GM18858 (cell line): ENCODE measurements at regions not wholly inside any gene's neighbourhood (a gene's known extent, or its start where the extent isn't known, plus 50 kb on each side); places are given as distances from the start of the nearest gene placed in this dataset.
"Not testable (repeated sequence)": the region's sequence is repeated elsewhere in the genome, so short reads cannot be mapped to it uniquely, and the experiment has no call there.

ENCODE experiments used
- ATAC-seq: cut with Tn5 transposase; IDR thresholded peaks from one replicate; pipeline ENCODE4 v1.9.1; 2021; ENCODE audit not compliant: unreplicated experiment

GRCh38 chr21:27860314-27860955, 893.5 kb upstream of the ADAMTS5 start:
- ATAC-seq: not testable (repeated sequence)

GRCh38 chr21:27858053-27858825, 891.4 kb upstream of the ADAMTS5 start:
- not testable (repeated sequence) for ATAC-seq

- not testable (repeated sequence) for ATAC-seq
Observed at GRCh38 chr21:27856988-27857387, 890.1 kb upstream of the ADAMTS5 start.

- no peak for ATAC-seq
Observed at GRCh38 chr21:27841084-27841672, 874.3 kb upstream of the ADAMTS5 start.

- no peak for ATAC-seq
Observed at GRCh38 chr21:27840262-27840661, 873.4 kb upstream of the ADAMTS5 start.

- no peak for ATAC-seq
Observed at GRCh38 chr21:27839512-27840115, 872.7 kb upstream of the ADAMTS5 start.

- no peak for ATAC-seq
Observed at GRCh38 chr21:27838573-27838972, 871.7 kb upstream of the ADAMTS5 start.

GRCh38 chr21:27837936-27838335, 871.0 kb upstream of the ADAMTS5 start:
- ATAC-seq: no peak

- no peak for ATAC-seq
Observed at GRCh38 chr21:27833298-27833697, 866.4 kb upstream of the ADAMTS5 start.

- no peak for ATAC-seq
Observed at GRCh38 chr21:27831816-27832569, 865.1 kb upstream of the ADAMTS5 start.

- ATAC-seq: no peak
Observed at GRCh38 chr21:27831177-27831576, 864.3 kb upstream of the ADAMTS5 start.

- ATAC-seq: no peak
Observed at GRCh38 chr21:27827972-27828371, 861.1 kb upstream of the ADAMTS5 start.

GRCh38 chr21:27825035-27825434, 858.1 kb upstream of the ADAMTS5 start:
- no peak for ATAC-seq

GRCh38 chr21:27823652-27824201, 856.8 kb upstream of the ADAMTS5 start:
- ATAC-seq: no peak

- ATAC-seq: no peak
Observed at GRCh38 chr21:27820342-27820741, 853.5 kb upstream of the ADAMTS5 start.

- no peak for ATAC-seq
Observed at GRCh38 chr21:27819299-27819698, 852.4 kb upstream of the ADAMTS5 start.

GRCh38 chr21:27818847-27819246, 852.0 kb upstream of the ADAMTS5 start:
- no peak for ATAC-seq

- no peak for ATAC-seq
Observed at GRCh38 chr21:27817902-27818623, 851.2 kb upstream of the ADAMTS5 start.

- ATAC-seq: no peak
Observed at GRCh38 chr21:27817074-27817473, 850.2 kb upstream of the ADAMTS5 start.

GRCh38 chr21:27816301-27816700, 849.4 kb upstream of the ADAMTS5 start:
- ATAC-seq: no peak
